Mucosa of descending colon (tissue), 3 donors: ENCODE measurements at regions not wholly inside any gene's neighbourhood (a gene's known extent, or its start where the extent isn't known, plus 50 kb on each side); places are given as distances from the start of the nearest gene placed in this dataset.
A peak's percentile ranks its signal among the peaks of the same experiment; 100 is the strongest.
"Not testable (repeated sequence)": the region's sequence is repeated elsewhere in the genome, so short reads cannot be mapped to it uniquely, and the experiment has no call there.

Experiments used
- ATAC-seq: fragments of 200-7000 bp; cut with Tn5 transposase; one replicate; pipeline ENCODE4 v1.9.1; 2020; ENCODE audit warnings: mild to moderate bottlenecking, moderate library complexity
- DNase-seq, 3 donors: peaks; one replicate each; pipeline ENCODE4 v3.0.0-alpha.2; 2020
- H3K36me3 ChIP-seq: fragments of 200-600 bp; one replicate; pipeline ENCODE4 v1.8.0; 2021; ENCODE audit warnings: low read depth, mild to moderate bottlenecking
- H3K4me1 ChIP-seq: fragments of 200-600 bp; one replicate; pipeline ENCODE4 v1.8.0; 2021; ENCODE audit warnings: low read depth, mild to moderate bottlenecking
- H3K4me3 ChIP-seq: fragments of 200-600 bp; one replicate; pipeline ENCODE4 v1.8.0; 2021; ENCODE audit warnings: mild to moderate bottlenecking
- H3K9me3 ChIP-seq: fragments of 200-600 bp; one replicate; pipeline ENCODE4 v1.8.0; 2021; ENCODE audit warnings: mild to moderate bottlenecking
- CTCF ChIP-seq: fragments of 200-600 bp; IDR thresholded peaks from one replicate; pipeline ENCODE4 v1.8.0; 2022; ENCODE audit warnings: antibody characterized with exemption, mild to moderate bottlenecking
- intact Hi-C, 2 donors: fragments of 100-400 bp; cut with DNase I in 1 of 2; cut with micrococcal nuclease in 1 of 2; formaldehyde crosslinking; loops; one replicate each; pipeline versions ENCODE4 v1.11.0 to v1.11.1; 2022; cut with DNase I, micrococcal nuclease
- donor health status: DM: no; HTN: no; CAD: no; lungs with moderate emphysema.
- donor health status: DM: no; HTN: no; CAD: no.
- donor health status: DM: no; HTN: yes; CAD: no.

- intact Hi-C loops: no loop called here
- Histone ChIP-seq H3K4me1 (no peaks in the 10 kb centered on the region), H3K9me3 (no peaks in the 10 kb centered on the region), H3K36me3 (no peaks in the 10 kb centered on the region), H3K4me3 (no peak overlapping the region)
- no peak for DNase-seq
- peak; percentile 40 for ATAC-seq
- TF ChIP-seq CTCF: no peak
Observed at GRCh38 chr18:10604182-10604581, 78.4 kb downstream of the NAPG start.

DNA sequence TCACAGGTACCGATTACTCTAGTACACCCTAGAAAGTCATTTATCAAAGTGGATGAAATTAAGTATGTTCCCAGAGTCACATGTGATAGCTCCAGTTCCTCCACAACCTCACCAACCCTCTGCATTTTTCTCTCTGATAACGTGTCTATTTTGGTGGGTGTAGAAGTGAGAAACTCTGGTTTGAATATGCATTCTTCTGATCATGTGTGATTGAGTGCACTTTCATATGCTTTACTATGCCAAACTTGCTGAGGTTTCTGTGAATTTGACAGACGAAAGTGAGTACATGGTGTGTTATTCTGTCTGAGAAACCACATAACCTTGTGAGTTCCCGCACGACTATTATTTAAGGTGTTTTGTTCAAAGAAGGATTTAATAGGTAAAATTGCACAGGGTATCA, 81.1 kb downstream of the NAPG start:
- not testable (repeated sequence) for ATAC-seq

DNA sequence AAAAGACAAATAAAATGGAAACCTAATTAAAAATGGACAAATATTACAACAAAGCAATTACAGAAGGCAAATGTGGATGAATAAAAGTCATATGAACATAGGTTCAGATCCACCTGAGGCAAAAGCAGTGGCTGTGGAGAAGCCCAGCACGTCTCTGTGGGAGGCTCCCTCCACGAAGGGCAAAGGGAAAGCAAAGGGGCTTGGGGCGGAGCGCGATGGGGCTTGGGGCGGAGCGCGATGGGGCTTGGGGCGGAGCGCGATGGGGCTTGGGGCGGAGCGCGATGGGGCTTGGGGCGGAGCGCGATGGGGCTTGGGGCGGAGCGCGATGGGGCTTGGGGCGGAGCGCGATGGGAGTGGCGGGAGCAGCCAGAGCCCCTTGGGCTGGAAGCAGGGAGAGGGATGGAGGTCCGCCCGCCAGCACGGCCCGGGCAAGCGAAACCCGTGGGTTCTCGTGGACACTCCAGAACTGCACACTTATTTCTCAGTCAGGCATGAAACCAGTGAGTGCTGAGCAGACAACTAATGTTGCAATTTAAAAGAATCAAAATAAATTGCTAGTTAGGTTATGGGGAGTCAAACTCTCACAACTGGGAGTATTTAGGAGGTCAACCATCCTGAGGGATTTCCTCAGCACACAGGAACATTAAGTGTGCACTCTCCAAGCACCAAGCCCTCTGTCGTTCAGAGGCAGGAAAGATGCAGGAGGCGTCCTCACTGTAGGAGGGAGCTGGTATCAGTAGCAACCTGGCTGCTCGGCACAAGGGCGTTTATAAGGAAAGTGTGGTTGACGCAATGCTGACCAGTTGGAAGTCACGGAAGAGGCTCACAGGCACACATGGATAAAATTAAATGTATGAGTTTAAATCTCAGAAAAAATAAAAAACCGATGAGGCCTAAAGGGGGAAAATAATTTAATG, 81.8 kb downstream of the NAPG start:
- ATAC-seq, H3K36me3 ChIP-seq, H3K4me1 ChIP-seq, DNase-seq, H3K4me3 ChIP-seq, H3K9me3 ChIP-seq, intact Hi-C loops: not testable (repeated sequence)

More for the DNA sequence above, 81.1 kb downstream of the NAPG start:
- DNase-seq, H3K4me3 ChIP-seq, H3K4me1 ChIP-seq, intact Hi-C loops, H3K36me3 ChIP-seq, H3K9me3 ChIP-seq: not testable (repeated sequence)

DNA sequence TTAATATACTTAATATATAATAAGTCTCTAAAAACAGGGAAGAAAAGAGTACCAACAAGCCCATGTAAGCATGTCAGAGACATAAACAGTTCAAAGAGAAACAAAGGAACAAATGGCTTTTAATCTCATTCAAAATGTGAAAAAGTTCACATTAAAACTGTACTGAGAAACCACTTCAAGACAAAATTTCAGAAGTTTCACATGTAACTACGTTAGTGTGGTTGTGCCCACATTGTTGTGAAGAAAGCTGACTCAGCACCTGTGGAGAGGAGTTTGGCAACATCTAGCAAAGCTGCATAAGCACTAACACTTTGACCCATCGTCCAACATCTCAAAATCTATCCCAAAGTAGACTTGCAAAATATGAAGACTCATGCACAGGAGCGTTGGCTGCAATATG, 82.6 kb downstream of the NAPG start:
- H3K4me3 ChIP-seq, ATAC-seq, DNase-seq, intact Hi-C loops, H3K36me3 ChIP-seq, H3K4me1 ChIP-seq, H3K9me3 ChIP-seq: not testable (repeated sequence)

DNA sequence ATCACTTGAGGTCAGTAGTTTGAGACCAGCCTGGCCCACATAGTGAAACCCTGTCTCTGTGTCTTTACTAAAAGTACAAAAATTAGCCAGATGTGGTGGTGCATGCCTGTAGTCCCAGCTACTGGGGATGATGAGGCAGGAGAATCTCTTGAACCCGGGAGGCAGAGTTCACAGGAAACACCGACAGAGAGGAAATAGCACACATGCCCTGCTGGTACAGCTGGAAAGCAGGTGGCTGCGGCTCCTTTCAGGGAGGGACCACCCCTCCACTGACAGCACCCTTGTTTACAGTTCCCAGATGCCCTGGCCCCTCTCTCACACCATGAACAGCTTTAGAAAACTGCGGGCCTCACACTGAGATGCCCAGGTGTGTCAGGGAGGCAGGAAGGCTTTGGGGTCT, 83.2 kb downstream of the NAPG start:
- H3K4me3 ChIP-seq, H3K36me3 ChIP-seq, intact Hi-C loops, H3K9me3 ChIP-seq, ATAC-seq, DNase-seq, H3K4me1 ChIP-seq: not testable (repeated sequence)

- H3K4me1 ChIP-seq, H3K36me3 ChIP-seq, H3K4me3 ChIP-seq, ATAC-seq, DNase-seq, intact Hi-C loops, H3K9me3 ChIP-seq: not testable (repeated sequence)
Observed at GRCh38 chr18:10613226-10613625, 87.4 kb downstream of the NAPG start.

DNA sequence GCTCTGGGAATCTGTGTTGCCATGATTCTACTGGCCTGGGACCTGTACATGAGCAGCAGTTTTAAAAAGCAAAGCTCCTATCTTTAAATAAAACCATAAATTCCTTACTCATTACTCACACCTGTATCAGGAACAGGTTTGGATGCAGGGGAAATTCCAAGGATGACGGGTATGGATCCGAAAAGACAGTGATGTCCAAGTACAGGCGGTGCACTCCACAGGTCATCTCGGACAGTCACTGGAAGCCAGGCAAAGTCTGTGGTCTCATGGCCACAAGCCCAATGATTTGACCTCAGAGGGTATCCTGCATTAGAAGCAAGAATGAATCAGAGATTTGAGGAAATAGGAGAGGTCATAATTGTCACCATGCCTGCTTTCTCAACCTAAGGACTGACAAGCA, 90.9 kb downstream of the NAPG start:
- H3K36me3 ChIP-seq, ATAC-seq, H3K4me3 ChIP-seq, H3K4me1 ChIP-seq, H3K9me3 ChIP-seq, DNase-seq, intact Hi-C loops: not testable (repeated sequence)

GRCh38 chr18:10618797-10619196, 93.0 kb downstream of the NAPG start:
- H3K9me3 ChIP-seq, H3K4me1 ChIP-seq, H3K36me3 ChIP-seq, H3K4me3 ChIP-seq, intact Hi-C loops, ATAC-seq, DNase-seq: not testable (repeated sequence)

- H3K4me3 ChIP-seq, ATAC-seq, H3K36me3 ChIP-seq, DNase-seq, H3K4me1 ChIP-seq, H3K9me3 ChIP-seq, intact Hi-C loops: not testable (repeated sequence)
Observed at GRCh38 chr18:10619280-10619679, 93.5 kb downstream of the NAPG start.

GRCh38 chr18:10619833-10620232, 94.0 kb downstream of the NAPG start:
- H3K4me3 ChIP-seq, DNase-seq, H3K36me3 ChIP-seq, ATAC-seq, H3K9me3 ChIP-seq, H3K4me1 ChIP-seq, intact Hi-C loops: not testable (repeated sequence)
